Stomach (tissue), 4 donors: ENCODE measurements at regions not wholly inside any gene's neighbourhood (a gene's known extent, or its start where the extent isn't known, plus 50 kb on each side); places are given as distances from the start of the nearest gene placed in this dataset.

Experiments
- POLR2A ChIP-seq, 4 donors: fragments of 450-650 bp; IDR thresholded peaks; one replicate each; pipeline ENCODE4 v1.6.1; 2016; ENCODE audit warnings: antibody characterized with exemption in 4 of 4, control low read depth in 2 of 4, mild to moderate bottlenecking in 1 of 4, moderate library complexity in 1 of 4
- POLR2AphosphoS5 ChIP-seq, 3 donors: sonication (generic); formaldehyde crosslinking; IDR thresholded peaks; one replicate each; pipeline ENCODE4 v1.6.1; 2016; ENCODE audit warnings: antibody characterized with exemption in 3 of 3
- TF ChIP-seq, protein P1 (sequence below), 7 experiments: fragments of 450-650 bp in 4 of 7; fragments of 200-600 bp in 3 of 7; sonication (generic) in 3 of 7; IDR thresholded peaks; one replicate each; pipeline ENCODE4 v1.5.1; 2016 to 2019; ENCODE audit warnings: antibody characterized with exemption in 7 of 7, control low read depth in 2 of 7, mild to moderate bottlenecking in 1 of 7

DNA sequence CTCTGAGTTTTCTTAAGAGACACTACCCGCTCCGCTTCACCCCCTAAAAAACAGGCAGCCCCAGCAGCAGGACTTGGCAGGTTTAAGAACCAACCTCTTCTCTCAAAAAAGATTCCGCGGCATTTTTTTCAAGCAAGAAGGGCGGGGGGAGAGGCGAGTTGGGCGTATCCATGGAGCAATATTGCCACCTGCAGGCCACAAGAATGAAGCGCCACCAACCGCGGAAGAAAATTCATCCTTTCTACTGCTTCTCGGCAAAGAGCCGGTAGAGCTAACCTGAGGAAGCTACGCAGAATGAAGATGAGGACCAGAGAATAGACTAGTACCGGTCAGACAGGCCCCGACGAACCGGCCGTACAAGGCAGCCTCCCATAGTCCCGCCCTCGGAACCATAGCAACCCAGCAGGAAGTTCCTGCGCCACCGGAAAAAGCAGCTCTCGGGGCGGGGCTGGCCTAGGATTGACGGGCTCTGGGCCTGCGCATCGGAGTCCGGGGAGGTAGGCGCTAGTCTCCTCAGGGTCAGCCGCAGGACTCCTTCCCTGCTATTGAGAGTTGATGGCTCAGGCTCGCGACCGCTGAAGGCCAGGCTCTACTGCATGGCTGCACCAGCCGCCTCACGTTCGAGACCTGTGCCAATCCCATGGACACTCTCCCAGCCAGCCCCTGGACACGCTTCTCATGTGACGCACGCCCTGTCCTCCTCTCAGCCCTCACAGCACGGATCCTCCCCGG is 76.9 kb downstream of the MAGED4 start:
- TF ChIP-seq, protein P1, sequence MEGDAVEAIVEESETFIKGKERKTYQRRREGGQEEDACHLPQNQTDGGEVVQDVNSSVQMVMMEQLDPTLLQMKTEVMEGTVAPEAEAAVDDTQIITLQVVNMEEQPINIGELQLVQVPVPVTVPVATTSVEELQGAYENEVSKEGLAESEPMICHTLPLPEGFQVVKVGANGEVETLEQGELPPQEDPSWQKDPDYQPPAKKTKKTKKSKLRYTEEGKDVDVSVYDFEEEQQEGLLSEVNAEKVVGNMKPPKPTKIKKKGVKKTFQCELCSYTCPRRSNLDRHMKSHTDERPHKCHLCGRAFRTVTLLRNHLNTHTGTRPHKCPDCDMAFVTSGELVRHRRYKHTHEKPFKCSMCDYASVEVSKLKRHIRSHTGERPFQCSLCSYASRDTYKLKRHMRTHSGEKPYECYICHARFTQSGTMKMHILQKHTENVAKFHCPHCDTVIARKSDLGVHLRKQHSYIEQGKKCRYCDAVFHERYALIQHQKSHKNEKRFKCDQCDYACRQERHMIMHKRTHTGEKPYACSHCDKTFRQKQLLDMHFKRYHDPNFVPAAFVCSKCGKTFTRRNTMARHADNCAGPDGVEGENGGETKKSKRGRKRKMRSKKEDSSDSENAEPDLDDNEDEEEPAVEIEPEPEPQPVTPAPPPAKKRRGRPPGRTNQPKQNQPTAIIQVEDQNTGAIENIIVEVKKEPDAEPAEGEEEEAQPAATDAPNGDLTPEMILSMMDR (IDR thresholded peaks at IDR 0.05) = peak in 5 of 7 experiments; percentile 75 to 100 (median 97)
- TF ChIP-seq POLR2A (IDR thresholded peaks at IDR 0.05) (no peak), POLR2AphosphoS5 (IDR thresholded peaks at IDR 0.05) (peak in 2 of 3 donors; percentile 57 to 61)
